Mucosa of gallbladder (tissue), 1 donor: ENCODE measurements at regions not wholly inside any gene's neighbourhood (a gene's known extent, or its start where the extent isn't known, plus 50 kb on each side); places are given as distances from the start of the nearest gene placed in this dataset.
A peak's percentile ranks its signal among the peaks of the same experiment; 100 is the strongest.

Experiments used
- DNase-seq: peaks from one replicate; pipeline ENCODE4 v3.0.0-alpha.2; 2020; ENCODE audit warnings: low spot score
- donor health status: DM: no; HTN: no; CAD: no.

- DNase-seq: no peak
Observed at GRCh38 chr6:137353842-137354397, 134.7 kb upstream of the IFNGR1 start.

GRCh38 chr6:137353346-137353745, 134.2 kb upstream of the IFNGR1 start:
- DNase-seq: no peak

GRCh38 chr6:137352859-137353258, 133.7 kb upstream of the IFNGR1 start:
- DNase-seq: peak; percentile 61

- DNase-seq: no peak
Observed at GRCh38 chr6:137351890-137352289, 132.7 kb upstream of the IFNGR1 start.

GRCh38 chr6:137350857-137351256, 131.7 kb upstream of the IFNGR1 start:
- no peak for DNase-seq

- no peak for DNase-seq
Observed at GRCh38 chr6:137349856-137350830, 131.0 kb upstream of the IFNGR1 start.

- DNase-seq: no peak
Observed at GRCh38 chr6:137348777-137349176, 129.6 kb upstream of the IFNGR1 start.

GRCh38 chr6:137343241-137343640, 124.1 kb upstream of the IFNGR1 start:
- DNase-seq: no peak

- no peak for DNase-seq
Observed at GRCh38 chr6:137342607-137343190, 123.5 kb upstream of the IFNGR1 start.

- DNase-seq: peak; percentile 39
Observed at GRCh38 chr6:137341681-137342195, 122.6 kb upstream of the IFNGR1 start.

GRCh38 chr6:137339929-137340559, 120.9 kb upstream of the IFNGR1 start:
- DNase-seq: no peak

GRCh38 chr6:137334884-137335283, 115.7 kb upstream of the IFNGR1 start:
- DNase-seq: no peak

- no peak for DNase-seq
Observed at GRCh38 chr6:137334094-137334493, 114.9 kb upstream of the IFNGR1 start.

GRCh38 chr6:137332637-137333280, 113.6 kb upstream of the IFNGR1 start:
- DNase-seq: no peak

- DNase-seq: no peak
Observed at GRCh38 chr6:137323860-137324259, 104.7 kb upstream of the IFNGR1 start.

GRCh38 chr6:137320271-137320670, 101.1 kb upstream of the IFNGR1 start:
- no peak for DNase-seq

GRCh38 chr6:137316626-137317025, 97.4 kb upstream of the IFNGR1 start:
- DNase-seq: no peak

GRCh38 chr6:137315081-137315480, 95.9 kb upstream of the IFNGR1 start:
- no peak for DNase-seq

- peak; percentile 60 for DNase-seq
Observed at GRCh38 chr6:137313928-137314855, 95.0 kb upstream of the IFNGR1 start.

GRCh38 chr6:137313211-137313610, 94.0 kb upstream of the IFNGR1 start:
- no peak for DNase-seq
